Naive thymus-derived CD8-positive, alpha-beta T cell (primary cell): ENCODE measurements at regions not wholly inside any gene's neighbourhood (a gene's known extent, or its start where the extent isn't known, plus 50 kb on each side); places are given as distances from the start of the nearest gene placed in this dataset.

Experiments used
- ATAC-seq, 2 donors: fragments of 150-1000 bp; cut with Tn5 transposase in 1 of 2; sonication (Bioruptor Pico), chemical (Tn5 transposase) in 1 of 2; 1 replicate in 1 of 2; 2 replicates in 1 of 2; pipeline ENCODE4 v1.10.0; 2021; ENCODE audit warnings: mild to moderate bottlenecking in 2 of 2, moderate library complexity in 2 of 2
- POLR2A ChIA-PET: fragments of 350-600 bp; sonication (Branson Sonifier 250); formaldehyde crosslinking; loops from one replicate; lab custom pipeline; 2021; ENCODE audit warnings: antibody characterized with exemption; lab: Charles Lee
- DNase-seq, 10 donors: peaks; one replicate each; pipeline versions ENCODE4 v3.0.0 to v3.0.0-alpha.2; 2020 to 2022
- H3K27ac Mint-ChIP-seq, 10 donors: one replicate each; pipeline ENCODE4 v1.8.0; 2020 to 2022; ENCODE audit warnings: mild to moderate bottlenecking in 10 of 10, mixed read lengths in 10 of 10, moderate library complexity in 4 of 10, inconsistent platforms in 1 of 10
- H3K27me3 Mint-ChIP-seq, 5 donors: one replicate each; pipeline ENCODE4 v1.8.0; 2021 to 2022; ENCODE audit warnings: mixed read lengths in 5 of 5
- H3K36me3 Mint-ChIP-seq, 3 donors: one replicate each; pipeline ENCODE4 v1.8.0; 2020 to 2022; ENCODE audit warnings: mixed read lengths in 3 of 3, mild to moderate bottlenecking in 2 of 3, inconsistent platforms in 1 of 3
- H3K4me1 Mint-ChIP-seq, 4 donors: one replicate each; pipeline ENCODE4 v1.8.0; 2021 to 2022; ENCODE audit warnings: mixed read lengths in 4 of 4
- H3K4me3 Mint-ChIP-seq, 10 donors: one replicate each; pipeline ENCODE4 v1.8.0; 2020 to 2022; ENCODE audit warnings: mild to moderate bottlenecking in 10 of 10, mixed read lengths in 10 of 10, moderate library complexity in 6 of 10, inconsistent platforms in 1 of 10
- H3K9me3 Mint-ChIP-seq, 9 donors: one replicate each; pipeline ENCODE4 v1.8.0; 2020 to 2022; ENCODE audit warnings: mixed read lengths in 9 of 9, mild to moderate bottlenecking in 3 of 9, inconsistent platforms in 1 of 9, moderate library complexity in 1 of 9

- peaks cover 0 to 3% (median 0%) of the 10 kb centered on the region in 9 donors for H3K9me3 Mint-ChIP-seq
- ATAC-seq (no peak), DNase-seq (peak in 1 of 10 donors; percentile 24)
- peaks cover 0 to 6% (median 5%) of the 10 kb centered on the region in 5 donors for H3K27me3 Mint-ChIP-seq
- no peak overlapping the region for H3K27ac Mint-ChIP-seq
- H3K36me3 Mint-ChIP-seq = no peaks in the 10 kb centered on the region
- POLR2A ChIA-PET = no interaction called here
- no peak overlapping the region for H3K4me3 Mint-ChIP-seq
- H3K4me1 Mint-ChIP-seq = no peaks in the 10 kb centered on the region
Measured at GRCh38 chr7:94274828-94275227, 119.9 kb upstream of the COL1A2 start.

GRCh38 chr7:94276027-94276426 lies 118.7 kb upstream of the COL1A2 start:
- no peak overlapping the region for H3K4me3 Mint-ChIP-seq
- ATAC-seq = no peak
- POLR2A ChIA-PET = no interaction called here
- no peaks in the 10 kb centered on the region for H3K36me3 Mint-ChIP-seq
- H3K4me1 Mint-ChIP-seq = no peaks in the 10 kb centered on the region
- no peak for DNase-seq
- no peak overlapping the region for H3K27ac Mint-ChIP-seq
- no peaks in the 10 kb centered on the region for H3K9me3 Mint-ChIP-seq
- peaks cover 0 to 5% (median 4%) of the 10 kb centered on the region in 5 donors for H3K27me3 Mint-ChIP-seq

GRCh38 chr7:94276795-94277194 lies 117.9 kb upstream of the COL1A2 start:
- Mint-ChIP-seq H3K4me1 (no peaks in the 10 kb centered on the region), H3K4me3 (no peak overlapping the region), H3K27me3 (peaks cover 0 to 9% (median 5%) of the 10 kb centered on the region in 5 donors), H3K36me3 (no peaks in the 10 kb centered on the region), H3K9me3 (no peaks in the 10 kb centered on the region), H3K27ac (no peak overlapping the region)
- no peak for DNase-seq
- POLR2A ChIA-PET = no interaction called here
- ATAC-seq = no peak

- Mint-ChIP-seq H3K27me3 (peaks cover under 1 to 9% (median 5%) of the 10 kb centered on the region in 5 donors), H3K4me3 (no peak overlapping the region), H3K27ac (no peak overlapping the region), H3K4me1 (no peaks in the 10 kb centered on the region), H3K9me3 (no peaks in the 10 kb centered on the region), H3K36me3 (no peaks in the 10 kb centered on the region)
- POLR2A ChIA-PET = no interaction called here
- DNase-seq (no peak), ATAC-seq (no peak)
Measured at GRCh38 chr7:94277236-94277635, 117.5 kb upstream of the COL1A2 start.

GRCh38 chr7:94280851-94281250 lies 113.8 kb upstream of the COL1A2 start:
- POLR2A ChIA-PET = no interaction called here
- no peak for DNase-seq
- Mint-ChIP-seq H3K27me3 (peaks cover 5 to 17% (median 8%) of the 10 kb centered on the region in 5 donors), H3K27ac (no peak overlapping the region), H3K36me3 (no peaks in the 10 kb centered on the region), H3K4me3 (no peak overlapping the region), H3K9me3 (no peaks in the 10 kb centered on the region), H3K4me1 (no peaks in the 10 kb centered on the region)
- ATAC-seq = no peak

GRCh38 chr7:94284104-94284503 lies 110.6 kb upstream of the COL1A2 start:
- POLR2A ChIA-PET = no interaction called here
- no peaks in the 10 kb centered on the region for H3K9me3 Mint-ChIP-seq

GRCh38 chr7:94286111-94286510 lies 108.6 kb upstream of the COL1A2 start:
- H3K9me3 Mint-ChIP-seq = no peaks in the 10 kb centered on the region
- H3K36me3 Mint-ChIP-seq = no peaks in the 10 kb centered on the region
- peaks cover 0 to 21% (median 7%) of the 10 kb centered on the region in 5 donors for H3K27me3 Mint-ChIP-seq
- H3K27ac Mint-ChIP-seq = no peak overlapping the region
- POLR2A ChIA-PET = no interaction called here
- no peaks in the 10 kb centered on the region for H3K4me1 Mint-ChIP-seq
- ATAC-seq (no peak), DNase-seq (no peak)
- no peak overlapping the region for H3K4me3 Mint-ChIP-seq

More at GRCh38 chr7:94284104-94284503, 110.6 kb upstream of the COL1A2 start:
- H3K27ac Mint-ChIP-seq = no peak overlapping the region
- ATAC-seq = no peak
- no peaks in the 10 kb centered on the region for H3K36me3 Mint-ChIP-seq
- no peak for DNase-seq
- peaks cover 0 to 21% (median 7%) of the 10 kb centered on the region in 5 donors for H3K27me3 Mint-ChIP-seq
- H3K4me3 Mint-ChIP-seq = no peak overlapping the region
- H3K4me1 Mint-ChIP-seq = no peaks in the 10 kb centered on the region

- Mint-ChIP-seq H3K9me3 (no peaks in the 10 kb centered on the region), H3K36me3 (no peaks in the 10 kb centered on the region), H3K4me1 (no peaks in the 10 kb centered on the region), H3K4me3 (no peak overlapping the region), H3K27me3 (peaks cover 5 to 21% (median 10%) of the 10 kb centered on the region in 5 donors), H3K27ac (no peak overlapping the region)
- POLR2A ChIA-PET = no interaction called here
- DNase-seq (no peak), ATAC-seq (no peak)
Measured at GRCh38 chr7:94288096-94288495, 106.6 kb upstream of the COL1A2 start.

GRCh38 chr7:94289071-94289470 lies 105.6 kb upstream of the COL1A2 start:
- no peak overlapping the region for H3K4me3 Mint-ChIP-seq
- no peaks in the 10 kb centered on the region for H3K4me1 Mint-ChIP-seq
- ATAC-seq (no peak), DNase-seq (no peak)
- POLR2A ChIA-PET = no interaction called here
- no peaks in the 10 kb centered on the region for H3K9me3 Mint-ChIP-seq
- H3K27me3 Mint-ChIP-seq = peaks cover 3 to 18% (median 8%) of the 10 kb centered on the region in 5 donors
- H3K36me3 Mint-ChIP-seq = no peaks in the 10 kb centered on the region
- no peak overlapping the region for H3K27ac Mint-ChIP-seq

GRCh38 chr7:94294471-94295131 lies 100.1 kb upstream of the COL1A2 start:
- Mint-ChIP-seq H3K36me3 (no peaks in the 10 kb centered on the region), H3K4me3 (no peak overlapping the region), H3K27me3 (peaks cover 7 to 23% (median 10%) of the 10 kb centered on the region in 5 donors), H3K27ac (no peak overlapping the region), H3K4me1 (no peaks in the 10 kb centered on the region), H3K9me3 (no peaks in the 10 kb centered on the region)
- DNase-seq (no peak), ATAC-seq (no peak)
- POLR2A ChIA-PET = interaction anchor here (0.6 kb wide), 1 partner anchor 155 kb away, joined by 3 read pairs; no protein-coding TSS in a partner anchor

GRCh38 chr7:94295850-94296249 lies 98.8 kb upstream of the COL1A2 start:
- Mint-ChIP-seq H3K36me3 (no peaks in the 10 kb centered on the region), H3K4me3 (no peak overlapping the region), H3K27me3 (peaks cover 7 to 23% (median 14%) of the 10 kb centered on the region in 5 donors), H3K27ac (no peak overlapping the region), H3K4me1 (no peaks in the 10 kb centered on the region), H3K9me3 (no peaks in the 10 kb centered on the region)
- POLR2A ChIA-PET = no interaction called here
- no peak for DNase-seq
- ATAC-seq = no peak

- H3K9me3 Mint-ChIP-seq = no peaks in the 10 kb centered on the region
- H3K27me3 Mint-ChIP-seq = peaks cover 3 to 19% (median 16%) of the 10 kb centered on the region in 5 donors
- DNase-seq (no peak), ATAC-seq (no peak)
- no peaks in the 10 kb centered on the region for H3K4me1 Mint-ChIP-seq
- no peak overlapping the region for H3K27ac Mint-ChIP-seq
- POLR2A ChIA-PET = no interaction called here
- H3K36me3 Mint-ChIP-seq = no peaks in the 10 kb centered on the region
- no peak overlapping the region for H3K4me3 Mint-ChIP-seq
Measured at GRCh38 chr7:94296881-94297280, 97.8 kb upstream of the COL1A2 start.

- no peak for ATAC-seq
- Mint-ChIP-seq H3K27me3 (peaks cover 2 to 17% (median 15%) of the 10 kb centered on the region in 5 donors), H3K9me3 (no peaks in the 10 kb centered on the region), H3K36me3 (no peaks in the 10 kb centered on the region), H3K4me3 (no peak overlapping the region), H3K27ac (no peak overlapping the region), H3K4me1 (no peaks in the 10 kb centered on the region)
- no peak for DNase-seq
- POLR2A ChIA-PET = no interaction called here
Measured at GRCh38 chr7:94297397-94297838, 97.3 kb upstream of the COL1A2 start.

- H3K27ac Mint-ChIP-seq = no peak overlapping the region
- peaks cover 2 to 17% (median 15%) of the 10 kb centered on the region in 5 donors for H3K27me3 Mint-ChIP-seq
- POLR2A ChIA-PET = no interaction called here
- ATAC-seq (no peak), DNase-seq (no peak)
- H3K36me3 Mint-ChIP-seq = no peaks in the 10 kb centered on the region
- H3K4me1 Mint-ChIP-seq = no peaks in the 10 kb centered on the region
- no peak overlapping the region for H3K4me3 Mint-ChIP-seq
- H3K9me3 Mint-ChIP-seq = no peaks in the 10 kb centered on the region
Measured at GRCh38 chr7:94298943-94299342, 95.8 kb upstream of the COL1A2 start.
